Smooth muscle cell (in vitro differentiated cells): ENCODE measurements at regions not wholly inside any gene's neighbourhood (a gene's known extent, or its start where the extent isn't known, plus 50 kb on each side); places are given as distances from the start of the nearest gene placed in this dataset.

Experiments
- DNase-seq: peaks from one replicate; lab custom pipeline; 2025; ENCODE audit not compliant: unreplicated experiment; lab: John Stamatoyannopoulos, UW
- H2AFZ ChIP-seq: fragments of 200-600 bp; sonication (generic); 2 replicates; pipeline ENCODE4 v1.6.0; 2016; ENCODE audit warnings: antibody characterized with exemption, low read depth, mild to moderate bottlenecking
- H3F3A ChIP-seq: fragments of 200-600 bp; sonication (generic); 2 replicates; pipeline ENCODE4 v1.6.0; 2017; ENCODE audit warnings: antibody characterized with exemption, low read depth
- H3K27ac ChIP-seq: fragments of 200-600 bp; sonication (generic); 2 replicates; pipeline ENCODE4 v1.5.1; 2016; ENCODE audit warnings: low read depth, mild to moderate bottlenecking
- H3K27me3 ChIP-seq: fragments of 200-600 bp; sonication (generic); 2 replicates; pipeline ENCODE4 v1.6.1; 2016; ENCODE audit warnings: low read depth, mild to moderate bottlenecking
- H3K36me3 ChIP-seq: fragments of 200-600 bp; sonication (generic); 2 replicates; pipeline ENCODE4 v1.5.1; 2016; ENCODE audit warnings: low read depth
- H3K4me1 ChIP-seq: fragments of 200-600 bp; sonication (generic); 2 replicates; pipeline ENCODE4 v1.5.1; 2016; ENCODE audit warnings: low read depth
- H3K4me2 ChIP-seq: fragments of 200-600 bp; sonication (generic); 2 replicates; pipeline ENCODE4 v1.6.0; 2016; ENCODE audit warnings: mild to moderate bottlenecking
- H3K4me3 ChIP-seq: fragments of 200-600 bp; sonication (generic); 2 replicates; pipeline ENCODE4 v1.5.1; 2016; ENCODE audit warnings: mild to moderate bottlenecking
- H3K79me2 ChIP-seq: fragments of 200-600 bp; sonication (generic); 2 replicates; pipeline ENCODE4 v1.6.0; 2016; ENCODE audit warnings: low read depth, mild to moderate bottlenecking
- H3K9ac ChIP-seq: fragments of 200-600 bp; sonication (generic); 2 replicates; pipeline ENCODE4 v1.6.0; 2016; ENCODE audit warnings: low read depth
- H3K9me3 ChIP-seq: fragments of 200-600 bp; sonication (generic); replicated peaks from 2 replicates; pipeline ENCODE4 v1.5.1; 2016; ENCODE audit warnings: low read depth
- H4K20me1 ChIP-seq: fragments of 200-600 bp; sonication (generic); 2 replicates; pipeline ENCODE4 v1.6.0; 2016; ENCODE audit warnings: low read depth
- CTCF ChIP-seq: fragments of 200-600 bp; sonication (generic); IDR thresholded peaks from 2 replicates; pipeline ENCODE4 v1.5.1; 2017; ENCODE audit warnings: borderline replicate concordance, mild to moderate bottlenecking, antibody characterized with exemption; ENCODE audit not compliant: insufficient read depth, poor library complexity, severe bottlenecking
- WGBS: methylation state at CpG from one replicate; pipeline ENCODE4 v1.1.7; 2016; ENCODE audit warnings: low lambda C conversion rate; 5-methylcytosine and 5-hydroxymethylcytosine counted together

- Histone ChIP-seq H2AFZ (no peak overlapping the region), H3K4me2 (no peak overlapping the region), H4K20me1 (no peaks in the 10 kb centered on the region), H3K4me3 (no peak overlapping the region), H3F3A (peaks cover 18% of the 10 kb centered on the region), H3K4me1 (peaks cover 16% of the 10 kb centered on the region), H3K9ac (no peak overlapping the region), H3K79me2 (no peaks in the 10 kb centered on the region), H3K9me3 (no peaks in the 10 kb centered on the region), H3K27me3 (no peaks in the 10 kb centered on the region), H3K36me3 (no peaks in the 10 kb centered on the region), H3K27ac (no peak overlapping the region)
- TF ChIP-seq CTCF, result no peak
- 99% methylated on average over 3 of the region's 3 CpGs for WGBS
- no peak for DNase-seq
Measured at GRCh38 chr5:34501840-34502239, 154.3 kb upstream of the RAI14 start.

GRCh38 chr5:34502581-34502980 lies 153.5 kb upstream of the RAI14 start:
- WGBS, result 92% methylated on average over 7 of the region's 7 CpGs
- Histone ChIP-seq H2AFZ (no peak overlapping the region), H3K27me3 (no peaks in the 10 kb centered on the region), H3K79me2 (no peaks in the 10 kb centered on the region), H3K9ac (no peak overlapping the region), H4K20me1 (no peaks in the 10 kb centered on the region), H3F3A (peaks cover 18% of the 10 kb centered on the region), H3K27ac (no peak overlapping the region), H3K4me3 (no peak overlapping the region), H3K9me3 (no peaks in the 10 kb centered on the region), H3K4me2 (no peak overlapping the region), H3K36me3 (no peaks in the 10 kb centered on the region), H3K4me1 (peaks cover 16% of the 10 kb centered on the region)
- no peak for TF ChIP-seq CTCF
- DNase-seq, result no peak

- no peaks in the 10 kb centered on the region for H4K20me1 ChIP-seq
- H3K4me3 ChIP-seq, result no peak overlapping the region
- no peaks in the 10 kb centered on the region for H3K79me2 ChIP-seq
- peak overlapping the region; percentile 8 for H3K27ac ChIP-seq
- H3K4me2 ChIP-seq, result peak overlapping the region; percentile 40
- H3K9me3 ChIP-seq, result no peaks in the 10 kb centered on the region
- DNase-seq, result no peak
- 50% methylated on average over 7 of the region's 7 CpGs for WGBS
- peaks cover 14% of the 10 kb centered on the region for H3F3A ChIP-seq
- H3K4me1 ChIP-seq, result peaks cover 14% of the 10 kb centered on the region
- no peak overlapping the region for H3K9ac ChIP-seq
- H2AFZ ChIP-seq, result no peak overlapping the region
- H3K27me3 ChIP-seq, result no peaks in the 10 kb centered on the region
- no peak for TF ChIP-seq CTCF
- H3K36me3 ChIP-seq, result no peaks in the 10 kb centered on the region
Measured at GRCh38 chr5:34503379-34504253, 152.5 kb upstream of the RAI14 start.

- no peaks in the 10 kb centered on the region for H4K20me1 ChIP-seq
- no peak overlapping the region for H3K4me3 ChIP-seq
- no peak overlapping the region for H3K4me2 ChIP-seq
- TF ChIP-seq CTCF, result no peak
- no peak overlapping the region for H2AFZ ChIP-seq
- H3K36me3 ChIP-seq, result no peaks in the 10 kb centered on the region
- no peaks in the 10 kb centered on the region for H3K9me3 ChIP-seq
- peaks cover 9% of the 10 kb centered on the region for H3K4me1 ChIP-seq
- H3K9ac ChIP-seq, result no peak overlapping the region
- no peak for DNase-seq
- H3K79me2 ChIP-seq, result no peaks in the 10 kb centered on the region
- H3F3A ChIP-seq, result peaks cover 10% of the 10 kb centered on the region
- H3K27me3 ChIP-seq, result no peaks in the 10 kb centered on the region
- no peak overlapping the region for H3K27ac ChIP-seq
Measured at GRCh38 chr5:34504967-34505366, 151.2 kb upstream of the RAI14 start.
